Activated T-helper 1 cell treated with anti-CD3 and anti-CD28 coated beads, Interleukin-2, amount 50 U/mL, for 16 hours (primary cell): ENCODE measurements at regions not wholly inside any gene's neighbourhood (a gene's known extent, or its start where the extent isn't known, plus 50 kb on each side); places are given as distances from the start of the nearest gene placed in this dataset.
"Not testable (repeated sequence)": the region's sequence is repeated elsewhere in the genome, so short reads cannot be mapped to it uniquely, and the experiment has no call there.

Experiments used
- DNase-seq, 2 donors: peaks; one replicate each; pipeline ENCODE4 v3.0.0-alpha.2; 2020; ENCODE audit warnings: low read depth in 1 of 2, low spot score in 1 of 2

- no peak for DNase-seq
Observed at GRCh38 chr2:234251326-234252271, 201.1 kb downstream of the SPP2 start.

DNA sequence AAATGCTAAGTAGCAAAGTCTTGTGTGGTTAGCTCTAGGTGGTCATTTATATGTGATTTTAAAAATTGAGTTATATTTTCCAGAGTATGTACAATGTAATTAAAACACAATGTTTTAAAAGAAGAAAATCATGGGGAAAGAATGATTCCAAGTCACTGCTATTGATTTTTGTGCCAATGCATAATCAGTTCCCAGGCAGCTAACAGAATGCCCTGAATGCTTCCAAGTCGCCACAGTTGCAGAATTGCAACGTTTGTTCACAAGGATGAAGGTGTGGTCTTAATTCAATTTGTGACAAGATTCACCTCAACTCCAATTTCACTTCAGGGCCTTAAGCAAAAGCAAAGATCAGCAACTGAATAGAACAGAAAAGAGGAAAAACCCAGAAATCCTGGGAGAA lies 200.4 kb downstream of the SPP2 start:
- no peak for DNase-seq

GRCh38 chr2:234249873-234250272 lies 199.4 kb downstream of the SPP2 start:
- no peak for DNase-seq

DNA sequence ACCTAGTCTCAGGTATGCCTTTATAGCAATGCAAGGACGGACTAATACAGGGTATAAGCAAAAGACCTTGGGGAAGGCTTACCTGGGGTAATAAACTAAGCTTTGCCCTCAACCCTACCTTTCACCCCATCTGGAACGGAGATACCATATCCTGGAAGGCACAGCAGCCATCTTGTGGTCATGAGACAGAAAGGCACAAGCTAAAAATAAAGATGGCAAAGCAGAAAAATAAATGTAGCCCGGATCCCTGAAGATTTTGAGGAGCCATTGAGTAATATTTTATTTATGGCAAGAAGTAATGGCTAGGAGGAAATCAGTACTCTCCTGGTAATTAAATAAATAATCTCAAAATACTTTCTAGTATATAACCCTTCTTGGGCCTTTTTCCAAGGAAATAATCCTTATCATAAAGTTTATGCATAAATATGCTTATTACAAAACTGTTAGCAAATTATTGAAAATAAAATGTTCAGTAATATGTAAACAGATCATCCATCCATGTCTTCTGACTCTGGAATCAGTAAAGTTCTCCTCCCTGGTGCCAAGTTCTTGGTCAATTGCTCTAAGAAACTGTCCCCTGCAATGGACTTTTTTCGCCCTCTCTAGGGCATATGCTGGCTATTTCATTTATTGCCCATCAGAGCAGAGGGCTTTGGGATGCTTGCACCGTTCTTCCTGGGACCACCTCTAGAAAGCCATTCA lies 198.7 kb downstream of the SPP2 start:
- no peak for DNase-seq

DNA sequence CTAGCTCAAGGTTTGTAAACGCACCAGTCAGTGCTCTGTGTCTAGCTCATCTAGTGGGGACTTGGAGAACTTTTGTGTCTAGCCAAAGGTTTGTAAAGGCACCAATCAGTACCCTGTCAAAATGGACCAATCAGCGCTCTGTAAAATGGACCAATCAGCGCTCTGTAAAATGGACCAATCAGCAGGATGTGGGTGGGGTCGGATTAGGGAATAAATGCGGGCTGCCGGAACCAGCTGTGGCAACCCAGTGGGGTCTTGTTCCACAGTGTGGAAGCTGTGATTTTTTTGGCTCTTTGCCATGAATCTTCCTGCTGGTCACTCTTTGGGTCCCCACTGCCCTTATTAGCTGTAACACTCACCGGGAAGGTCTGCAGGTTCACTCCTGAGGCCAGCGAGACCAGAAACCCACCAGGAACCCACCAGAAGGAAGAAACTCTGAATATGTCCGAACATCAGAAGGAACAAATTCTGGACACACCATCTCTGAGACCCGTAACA lies 197.8 kb downstream of the SPP2 start:
- not testable (repeated sequence) for DNase-seq

GRCh38 chr2:234247453-234248180 lies 197.1 kb downstream of the SPP2 start:
- no peak for DNase-seq

GRCh38 chr2:234245945-234246344 lies 195.4 kb downstream of the SPP2 start:
- DNase-seq: no peak

DNA sequence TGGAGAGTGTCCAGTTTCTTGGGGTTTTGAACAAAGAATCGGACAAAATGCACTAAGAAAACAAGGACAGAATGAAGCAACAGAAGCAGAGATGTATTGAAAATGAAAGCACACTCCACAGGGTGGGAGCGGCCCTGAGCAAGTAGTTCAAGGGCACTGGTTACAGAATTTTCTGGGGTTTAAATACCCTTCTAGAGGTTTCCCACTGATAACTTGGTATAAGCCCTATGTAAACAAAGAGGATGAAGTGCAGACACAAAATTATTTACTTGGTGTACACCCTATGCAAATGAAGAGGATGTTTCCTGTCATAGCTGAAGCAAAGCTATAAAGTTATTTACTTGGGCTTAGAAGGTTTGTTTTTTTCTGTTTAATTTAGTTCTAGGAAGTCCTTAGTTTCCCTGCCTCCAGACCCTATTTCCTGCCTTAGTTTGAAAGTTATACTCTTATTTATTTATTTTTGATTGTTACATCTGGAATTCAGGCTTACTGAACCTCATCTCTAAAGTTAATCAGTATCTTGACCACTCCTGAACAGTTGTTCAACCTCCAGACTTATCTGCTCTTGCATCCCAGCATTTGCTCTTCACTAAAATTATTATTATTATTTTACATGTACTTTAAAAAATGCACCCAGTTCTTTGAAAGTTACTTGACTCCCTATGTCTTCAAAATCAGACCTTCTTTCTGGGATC lies 193.5 kb downstream of the SPP2 start:
- no peak for DNase-seq

GRCh38 chr2:234242459-234242836 lies 191.9 kb downstream of the SPP2 start:
- DNase-seq: no peak

GRCh38 chr2:234241656-234242458 lies 191.4 kb downstream of the SPP2 start:
- DNase-seq: no peak

DNA sequence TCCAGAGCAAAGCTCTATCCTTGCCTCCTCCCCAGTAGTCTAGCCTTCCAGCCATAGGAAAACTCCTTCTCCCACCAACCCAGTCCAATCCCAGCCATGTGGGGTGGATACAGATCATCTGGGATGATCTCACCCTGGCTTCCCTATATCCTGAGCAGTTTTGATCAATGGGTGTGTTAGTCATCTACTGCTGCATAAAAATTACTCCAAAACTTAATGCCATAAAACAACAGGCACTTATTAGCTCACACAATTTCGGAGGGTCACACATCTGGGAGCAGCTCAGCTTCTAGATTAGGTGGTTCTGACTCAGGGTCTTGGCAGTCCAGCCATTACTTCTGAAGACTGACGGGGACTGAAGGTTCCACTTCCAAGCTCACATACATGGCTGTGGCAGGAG lies 190.4 kb downstream of the SPP2 start:
- no peak for DNase-seq

DNA sequence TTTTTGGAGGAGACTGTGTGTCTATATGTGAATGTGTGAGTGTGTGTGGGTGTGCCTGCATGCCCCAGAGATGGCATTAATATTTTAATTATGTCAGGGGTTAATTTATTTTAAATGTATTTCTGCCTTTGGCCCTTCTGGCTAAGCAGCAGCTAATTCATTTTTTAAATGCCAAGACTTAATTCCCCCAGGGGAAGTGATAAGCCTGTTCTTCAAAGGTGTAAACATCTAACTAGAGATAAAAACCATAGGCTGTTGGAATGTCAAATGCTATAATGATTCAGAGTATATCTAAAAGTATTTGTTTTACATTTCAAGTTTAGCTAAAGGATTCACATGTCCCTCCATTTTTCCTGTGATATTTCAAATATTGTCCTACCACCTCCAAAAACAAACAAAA lies 184.7 kb downstream of the SPP2 start:
- DNase-seq: no peak

GRCh38 chr2:234231460-234231859 lies 181.0 kb downstream of the SPP2 start:
- no peak for DNase-seq

DNA sequence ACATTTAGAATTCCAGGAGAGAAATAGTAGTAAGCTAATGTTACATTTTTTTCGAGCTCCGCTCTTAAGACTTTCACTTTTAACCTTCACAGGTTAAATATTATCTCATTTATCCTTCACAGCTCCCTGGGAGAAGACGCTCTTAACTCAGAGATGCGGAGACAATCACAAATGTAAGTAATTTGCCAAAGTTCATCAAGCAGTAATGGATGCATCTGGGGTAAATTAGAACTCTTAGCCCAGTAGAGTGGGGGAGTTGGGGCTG lies 168.5 kb downstream of the SPP2 start:
- DNase-seq: no peak

- no peak for DNase-seq
Observed at GRCh38 chr2:234218266-234219045, 168.0 kb downstream of the SPP2 start.

GRCh38 chr2:234212534-234212933 lies 162.0 kb downstream of the SPP2 start:
- no peak for DNase-seq

DNA sequence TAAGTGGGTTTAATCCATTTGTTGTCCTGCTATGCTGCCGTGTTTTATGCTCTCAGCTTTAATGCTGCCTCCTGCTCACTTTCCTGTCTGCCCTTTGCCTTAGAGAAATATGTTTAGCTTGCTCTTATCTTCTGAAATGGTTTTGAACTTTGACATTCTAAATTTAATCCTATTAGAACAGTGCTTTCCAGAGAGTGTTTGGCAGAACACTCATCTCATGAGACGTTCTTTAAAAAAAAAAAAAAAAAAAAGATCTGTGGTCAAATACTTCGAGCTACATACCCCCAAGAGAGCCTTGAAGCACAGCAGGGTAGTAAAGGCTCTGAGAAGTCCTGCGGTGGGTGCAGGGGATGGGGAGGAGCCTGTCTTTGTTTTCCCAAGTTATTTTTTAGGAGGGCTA lies 161.3 kb downstream of the SPP2 start:
- DNase-seq: no peak

GRCh38 chr2:234206738-234207137 lies 156.2 kb downstream of the SPP2 start:
- no peak for DNase-seq

GRCh38 chr2:234204480-234204879 lies 154.0 kb downstream of the SPP2 start:
- no peak for DNase-seq
